Ovary (tissue), 7 donors: ENCODE measurements at regions not wholly inside any gene's neighbourhood (a gene's known extent, or its start where the extent isn't known, plus 50 kb on each side); places are given as distances from the start of the nearest gene placed in this dataset.

ENCODE experiments used
- DNase-seq, 5 donors: peaks; one replicate each; pipeline ENCODE4 v3.0.0-alpha.2; 2019 to 2020
- H3K27ac ChIP-seq, 2 donors: fragments of 200-600 bp; one replicate each; pipeline versions ENCODE4 v1.5.1 to v1.8.0; 2019 to 2022
- H3K27me3 ChIP-seq: fragments of 200-600 bp; one replicate; pipeline ENCODE4 v1.8.0; 2022
- H3K36me3 ChIP-seq: fragments of 200-600 bp; sonication (generic); one replicate; pipeline ENCODE4 v1.5.1; 2019
- H3K4me1 ChIP-seq: one replicate; pipeline ENCODE4 v1.8.1; 2013; ENCODE audit warnings: mild to moderate bottlenecking, moderate library complexity; ENCODE audit not compliant: insufficient read depth
- H3K4me3 ChIP-seq: fragments of 200-600 bp; sonication (generic); one replicate; pipeline ENCODE4 v1.5.1; 2017
- H3K9me3 ChIP-seq, 2 donors: fragments of 200-600 bp in 1 of 2; sonication (generic) in 1 of 2; one replicate each; pipeline versions ENCODE4 v1.5.1 to v1.8.1; 2013 to 2019; ENCODE audit warnings: mild to moderate bottlenecking in 1 of 2, moderate library complexity in 1 of 2
- CTCF ChIP-seq, 3 donors: fragments of 450-650 bp in 2 of 3; fragments of 200-600 bp in 1 of 3; IDR thresholded peaks; one replicate each; pipeline versions ENCODE4 v1.5.1 to v1.8.0; 2016 to 2022; ENCODE audit warnings: antibody characterized with exemption in 3 of 3, mild to moderate bottlenecking in 1 of 3
- EP300 ChIP-seq: sonication (generic); formaldehyde crosslinking; IDR thresholded peaks from one replicate; pipeline ENCODE4 v1.6.1; 2017; ENCODE audit warnings: antibody characterized with exemption
- POLR2A ChIP-seq: fragments of 450-650 bp; IDR thresholded peaks from one replicate; pipeline ENCODE4 v1.6.1; 2017; ENCODE audit warnings: antibody characterized with exemption, mild to moderate bottlenecking, moderate library complexity
- WGBS, 3 donors: extraction: QIAGEN DNeasy Blood & Tissue Kit in 1 of 3; methylation state at CpG; one replicate each; pipeline versions ENCODE4 v1.1.5 to v1.1.7; 2013 to 2017; 5-methylcytosine and 5-hydroxymethylcytosine counted together
- intact Hi-C, 4 donors: fragments of 100-400 bp; cut with DNase I; formaldehyde crosslinking; loops; one replicate each; pipeline versions ENCODE4 v1.11.0 to v1.15.1; 2022 to 2023
- donor health status: DM: no; HTN: no; CAD: no; lungs with moderate emphysema.
- donor health status: DM: no; HTN: no; CAD: no.
- donor health status: Bipolar disorder and iron deficiency.
- donor health status: DM: no; HTN: no; CAD: no.
- donor health status: DM: yes; HTN: yes; CAD: no.

- no peak for TF ChIP-seq EP300
- TF ChIP-seq POLR2A: no peak
- TF ChIP-seq CTCF (IDR thresholded peaks at IDR 0.05): no peak
- Histone ChIP-seq H3K36me3 (no peaks in the 10 kb centered on the region), H3K9me3 (no peaks in the 10 kb centered on the region), H3K4me3 (no peak overlapping the region), H3K4me1 (no peaks in the 10 kb centered on the region), H3K27ac (no peak overlapping the region), H3K27me3 (no peaks in the 10 kb centered on the region)
- DNase-seq: no peak
- WGBS, 3 donors: 76 to 82% (median 81%) methylated on average over 4 of the region's 4 CpGs
- intact Hi-C loops: no loop called here
Observed at GRCh38 chr4:179392787-179393186, 1950.5 kb upstream of the AGA start.

- intact Hi-C loops: no loop called here
- H3K4me1 ChIP-seq: no peaks in the 10 kb centered on the region
- H3K27me3 ChIP-seq: no peaks in the 10 kb centered on the region
- H3K9me3 ChIP-seq: no peaks in the 10 kb centered on the region
- H3K36me3 ChIP-seq: no peaks in the 10 kb centered on the region
- H3K27ac ChIP-seq: no peak overlapping the region
- TF ChIP-seq CTCF (IDR thresholded peaks at IDR 0.05) (no peak), EP300 (no peak), POLR2A (no peak)
- no peak for DNase-seq
- 85 to 86% (median 85%) methylated on average over 5 of the region's 5 CpGs for WGBS, 3 donors
- no peak overlapping the region for H3K4me3 ChIP-seq
Observed at GRCh38 chr4:179398414-179398813, 1956.2 kb upstream of the AGA start.

- intact Hi-C loops: no loop called here
- H3K27ac ChIP-seq: no peak overlapping the region
- no peak for DNase-seq
- no peaks in the 10 kb centered on the region for H3K27me3 ChIP-seq
- no peaks in the 10 kb centered on the region for H3K36me3 ChIP-seq
- no peaks in the 10 kb centered on the region for H3K9me3 ChIP-seq
- no peak for TF ChIP-seq EP300
- TF ChIP-seq POLR2A: no peak
- no peak for TF ChIP-seq CTCF (IDR thresholded peaks at IDR 0.05)
- H3K4me3 ChIP-seq: no peak overlapping the region
- H3K4me1 ChIP-seq: no peaks in the 10 kb centered on the region
Observed at GRCh38 chr4:179399054-179399782, 1957.0 kb upstream of the AGA start.

GRCh38 chr4:179415037-179415846 is 1973.0 kb upstream of the AGA start:
- H3K27me3 ChIP-seq: no peaks in the 10 kb centered on the region
- no peak overlapping the region for H3K27ac ChIP-seq
- intact Hi-C loops: no loop called here
- WGBS, 3 donors: 62 to 76% (median 74%) methylated on average over 1 of the region's 1 CpG
- TF ChIP-seq EP300 (no peak), CTCF (IDR thresholded peaks at IDR 0.05) (no peak), POLR2A (no peak)
- H3K9me3 ChIP-seq: no peaks in the 10 kb centered on the region
- no peak overlapping the region for H3K4me3 ChIP-seq
- no peak for DNase-seq
- no peaks in the 10 kb centered on the region for H3K4me1 ChIP-seq
- H3K36me3 ChIP-seq: no peaks in the 10 kb centered on the region
